Activated CD8-positive, alpha-beta T cell treated with anti-CD3 and anti-CD28 coated beads for 36 hours (primary cell): ENCODE measurements at regions not wholly inside any gene's neighbourhood (a gene's known extent, or its start where the extent isn't known, plus 50 kb on each side); places are given as distances from the start of the nearest gene placed in this dataset.

Experiments
- ATAC-seq: fragments of 200-7000 bp; cut with Tn5 transposase; one replicate; pipeline ENCODE4 v1.10.0; 2021; ENCODE audit warnings: mild to moderate bottlenecking, moderate library complexity
- CTCF ChIA-PET: fragments of 350-600 bp; sonication (Branson Sonifier 250); formaldehyde crosslinking; loops from one replicate; lab custom pipeline; 2021; ENCODE audit warnings: antibody characterized with exemption; lab: Charles Lee
- POLR2A ChIA-PET: fragments of 350-600 bp; sonication (Branson Sonifier 250); formaldehyde crosslinking; loops from one replicate; lab custom pipeline; 2021; ENCODE audit warnings: antibody characterized with exemption; lab: Charles Lee
- DNase-seq: peaks from one replicate; pipeline ENCODE4 v3.0.0-alpha.2; 2020
- H3K27ac Mint-ChIP-seq: one replicate; pipeline ENCODE4 v1.8.0; 2021; ENCODE audit warnings: mild to moderate bottlenecking, mixed read lengths
- H3K27me3 Mint-ChIP-seq: one replicate; pipeline ENCODE4 v1.8.0; 2021; ENCODE audit warnings: mixed read lengths
- H3K36me3 Mint-ChIP-seq: one replicate; pipeline ENCODE4 v1.8.0; 2021; ENCODE audit warnings: low read depth, mixed read lengths
- H3K4me1 Mint-ChIP-seq: one replicate; pipeline ENCODE4 v1.8.0; 2021; ENCODE audit warnings: low read depth, mixed read lengths
- H3K4me3 Mint-ChIP-seq: one replicate; pipeline ENCODE4 v1.8.0; 2021; ENCODE audit warnings: mild to moderate bottlenecking, moderate library complexity, mixed read lengths
- H3K9me3 Mint-ChIP-seq: one replicate; pipeline ENCODE4 v1.8.0; 2021; ENCODE audit warnings: mixed read lengths
- CTCF ChIP-seq: fragments of 200-600 bp; IDR thresholded peaks from one replicate; pipeline ENCODE4 v1.8.0; 2022; ENCODE audit warnings: antibody characterized with exemption, mild to moderate bottlenecking
- intact Hi-C: fragments of 100-400 bp; cut with micrococcal nuclease; formaldehyde crosslinking; loops from one replicate; pipeline ENCODE4 v1.10.0; 2022

- no peak overlapping the region for H3K27ac Mint-ChIP-seq
- peaks cover 6% of the 10 kb centered on the region for H3K27me3 Mint-ChIP-seq
Measured at GRCh38 chr22:48352086-48352911, 1475.4 kb downstream of the BRD1 start.

GRCh38 chr22:48351376-48352085 is 1476.1 kb downstream of the BRD1 start:
- intact Hi-C loops, result no loop called here
- ATAC-seq (no peak), DNase-seq (no peak)
- TF ChIP-seq CTCF, result no peak
- no peak overlapping the region for H3K4me3 Mint-ChIP-seq
- H3K27me3 Mint-ChIP-seq, result peaks cover 6% of the 10 kb centered on the region
- ChIA-PET POLR2A (no interaction called here), CTCF (no interaction called here)
- no peaks in the 10 kb centered on the region for H3K36me3 Mint-ChIP-seq
- no peaks in the 10 kb centered on the region for H3K4me1 Mint-ChIP-seq
- H3K27ac Mint-ChIP-seq, result no peak overlapping the region
- H3K9me3 Mint-ChIP-seq, result no peaks in the 10 kb centered on the region

More at GRCh38 chr22:48352086-48352911, 1475.4 kb downstream of the BRD1 start:
- DNase-seq, result no peak
- no peaks in the 10 kb centered on the region for H3K36me3 Mint-ChIP-seq
- intact Hi-C loops, result no loop called here
- no peak overlapping the region for H3K4me3 Mint-ChIP-seq
- CTCF ChIA-PET, result no interaction called here
- no peaks in the 10 kb centered on the region for H3K4me1 Mint-ChIP-seq
- TF ChIP-seq CTCF, result no peak
- POLR2A ChIA-PET, result no interaction called here
- ATAC-seq, result no peak
- no peaks in the 10 kb centered on the region for H3K9me3 Mint-ChIP-seq

- intact Hi-C loops, result no loop called here
- ATAC-seq, result no peak
- TF ChIP-seq CTCF, result no peak
- H3K4me3 Mint-ChIP-seq, result no peak overlapping the region
- no peaks in the 10 kb centered on the region for H3K36me3 Mint-ChIP-seq
- H3K27me3 Mint-ChIP-seq, result peaks cover 1% of the 10 kb centered on the region
- no peak overlapping the region for H3K27ac Mint-ChIP-seq
- CTCF ChIA-PET, result no interaction called here
- POLR2A ChIA-PET, result no interaction called here
- H3K4me1 Mint-ChIP-seq, result no peaks in the 10 kb centered on the region
- no peaks in the 10 kb centered on the region for H3K9me3 Mint-ChIP-seq
- no peak for DNase-seq
Measured at GRCh38 chr22:48350456-48350855, 1477.2 kb downstream of the BRD1 start.

- intact Hi-C loops, result no loop called here
- Mint-ChIP-seq H3K9me3 (no peaks in the 10 kb centered on the region), H3K4me3 (no peak overlapping the region), H3K27ac (no peak overlapping the region), H3K27me3 (peaks cover 1% of the 10 kb centered on the region), H3K4me1 (no peaks in the 10 kb centered on the region), H3K36me3 (no peaks in the 10 kb centered on the region)
- ATAC-seq, result no peak
- CTCF ChIA-PET, result no interaction called here
- TF ChIP-seq CTCF, result no peak
- POLR2A ChIA-PET, result no interaction called here
- no peak for DNase-seq
Measured at GRCh38 chr22:48348855-48349254, 1478.8 kb downstream of the BRD1 start.

GRCh38 chr22:48347311-48347710 is 1480.4 kb downstream of the BRD1 start:
- Mint-ChIP-seq H3K36me3 (no peaks in the 10 kb centered on the region), H3K9me3 (no peaks in the 10 kb centered on the region), H3K4me1 (no peaks in the 10 kb centered on the region), H3K4me3 (no peak overlapping the region), H3K27me3 (peaks cover 1% of the 10 kb centered on the region), H3K27ac (no peak overlapping the region)
- no peak for TF ChIP-seq CTCF
- DNase-seq (no peak), ATAC-seq (no peak)
- POLR2A ChIA-PET, result no interaction called here
- CTCF ChIA-PET, result no interaction called here
- intact Hi-C loops, result no loop called here
